ENCODE measurements at regions not wholly inside any gene's neighbourhood (a gene's known extent, or its start where the extent isn't known, plus 50 kb on each side); places are given as distances from the start of the nearest gene placed in this dataset.

- TF ChIP-seq CTCF (IDR thresholded peaks at IDR 0.05) = no peak
- no peak for TF ChIP-seq TCF7L2 (IDR thresholded peaks at IDR 0.05; ENCODE audit: low read depth, low read length)
- TF ChIP-seq REST (IDR thresholded peaks at IDR 0.05; ENCODE audit: insufficient read depth in 1 of 2, low read depth in 2 of 2, low read length in 1 of 2) = no peak
Measured at GRCh38 chr6:47145212-47145611, 103.1 kb upstream of the ADGRF1 start.
